Astrocyte (in vitro differentiated cells and primary cell): ENCODE measurements at regions not wholly inside any gene's neighbourhood (a gene's known extent, or its start where the extent isn't known, plus 50 kb on each side); places are given as distances from the start of the nearest gene placed in this dataset.

Experiments
- DNase-seq: peaks from one replicate; pipeline ENCODE4 v3.0.0-alpha.2; 2010; ENCODE audit warnings: low read depth
- FAIRE-seq: peaks from 2 replicates; lab custom pipeline; 2011; peaks lifted over from hg19 to GRCh38; lab: Jason Lieb, UNC
- H2AFZ ChIP-seq: 2 replicates; pipeline ENCODE4 v1.6.0; 2012; ENCODE audit warnings: low read depth, low read length, inconsistent platforms
- H3K27ac ChIP-seq: 2 replicates; pipeline ENCODE4 v1.5.1; 2011; ENCODE audit warnings: low read depth, low read length, inconsistent platforms
- H3K27me3 ChIP-seq: 2 replicates; pipeline ENCODE4 v1.6.0; 2011; ENCODE audit warnings: low read length, inconsistent platforms; ENCODE audit not compliant: insufficient read depth
- H3K36me3 ChIP-seq: 2 replicates; pipeline ENCODE4 v1.5.1; 2011; ENCODE audit warnings: low read length, inconsistent platforms; ENCODE audit not compliant: insufficient read depth
- H3K4me1 ChIP-seq: 2 replicates; pipeline ENCODE4 v1.5.1; 2011; ENCODE audit warnings: low read length, inconsistent platforms; ENCODE audit not compliant: insufficient read depth
- H3K4me2 ChIP-seq: 2 replicates; pipeline ENCODE4 v1.6.0; 2012; ENCODE audit warnings: low read length, inconsistent platforms
- H3K4me3 ChIP-seq: 2 replicates; pipeline ENCODE4 v1.5.1; 2011; ENCODE audit warnings: low read depth, mild to moderate bottlenecking, low read length, inconsistent platforms; ENCODE audit not compliant: insufficient read depth
- H3K79me2 ChIP-seq: 2 replicates; pipeline ENCODE4 v1.6.0; 2012; ENCODE audit warnings: mild to moderate bottlenecking, low read length, inconsistent platforms; ENCODE audit not compliant: insufficient read depth
- H3K9ac ChIP-seq: 2 replicates; pipeline ENCODE4 v1.6.0; 2012; ENCODE audit warnings: mild to moderate bottlenecking, low read length, inconsistent platforms
- H3K9me3 ChIP-seq: 2 replicates; pipeline ENCODE4 v1.5.1; 2012; ENCODE audit warnings: low read depth, mild to moderate bottlenecking, low read length, inconsistent platforms; ENCODE audit not compliant: insufficient read depth
- H4K20me1 ChIP-seq: 2 replicates; pipeline ENCODE4 v1.6.0; 2012; ENCODE audit warnings: low read length, inconsistent platforms; ENCODE audit not compliant: insufficient read depth
- H3K27ac Mint-ChIP-seq: one replicate; pipeline ENCODE4 v1.8.0; 2021; ENCODE audit warnings: mild to moderate bottlenecking, mixed read lengths; ENCODE audit not compliant: unreplicated experiment
- H3K27me3 Mint-ChIP-seq: one replicate; pipeline ENCODE4 v1.8.0; 2021; ENCODE audit warnings: low read depth, mixed read lengths; ENCODE audit not compliant: unreplicated experiment
- H3K36me3 Mint-ChIP-seq: one replicate; pipeline ENCODE4 v1.8.0; 2021; ENCODE audit warnings: low read depth, mixed read lengths; ENCODE audit not compliant: unreplicated experiment
- H3K4me1 Mint-ChIP-seq: one replicate; pipeline ENCODE4 v1.8.0; 2021; ENCODE audit warnings: low read depth, mixed read lengths; ENCODE audit not compliant: unreplicated experiment
- H3K4me3 Mint-ChIP-seq: one replicate; pipeline ENCODE4 v1.8.0; 2021; ENCODE audit warnings: mild to moderate bottlenecking, moderate library complexity, mixed read lengths; ENCODE audit not compliant: unreplicated experiment
- H3K9me3 Mint-ChIP-seq: one replicate; pipeline ENCODE4 v1.8.0; 2021; ENCODE audit warnings: mild to moderate bottlenecking, mixed read lengths; ENCODE audit not compliant: unreplicated experiment
- CTCF ChIP-seq: IDR thresholded peaks from 2 replicates; pipeline ENCODE4 v1.5.1; 2011; ENCODE audit warnings: low read depth, mild to moderate bottlenecking, inconsistent platforms, low read length, moderate library complexity; ENCODE audit not compliant: insufficient read depth
- EZH2 ChIP-seq: IDR thresholded peaks from 2 replicates; pipeline ENCODE4 v1.6.1; 2012; ENCODE audit warnings: mild to moderate bottlenecking, low read length, inconsistent platforms; ENCODE audit not compliant: insufficient read depth

- Histone ChIP-seq H3K79me2 (no peaks in the 10 kb centered on the region), H3K4me1 (no peaks in the 10 kb centered on the region), H3K9ac (no peak overlapping the region), H3K27me3 (peaks cover 2% of the 10 kb centered on the region), H3K9me3 (no peaks in the 10 kb centered on the region), H3K4me2 (no peak overlapping the region), H2AFZ (no peak overlapping the region), H3K36me3 (no peaks in the 10 kb centered on the region), H3K4me3 (no peak overlapping the region), H4K20me1 (no peaks in the 10 kb centered on the region), H3K27ac (no peak overlapping the region)
- no peak for TF ChIP-seq EZH2
- TF ChIP-seq CTCF, result no peak
- Mint-ChIP-seq H3K4me1 (no peaks in the 10 kb centered on the region), H3K4me3 (no peak overlapping the region), H3K9me3 (no peaks in the 10 kb centered on the region), H3K27ac (no peak overlapping the region), H3K36me3 (no peaks in the 10 kb centered on the region), H3K27me3 (peaks cover 13% of the 10 kb centered on the region)
- no peak for DNase-seq
- FAIRE-seq, result no peak
Observed at GRCh38 chr9:99690573-99690972, 131.1 kb upstream of the NR4A3 start.

GRCh38 chr9:99693888-99694287 lies 127.8 kb upstream of the NR4A3 start:
- Histone ChIP-seq H3K4me2 (no peak overlapping the region), H2AFZ (no peak overlapping the region), H3K4me3 (no peak overlapping the region), H3K9ac (no peak overlapping the region), H3K27me3 (peaks cover 2% of the 10 kb centered on the region), H3K27ac (no peak overlapping the region), H3K36me3 (no peaks in the 10 kb centered on the region), H3K9me3 (no peaks in the 10 kb centered on the region), H3K79me2 (no peaks in the 10 kb centered on the region), H3K4me1 (no peaks in the 10 kb centered on the region), H4K20me1 (no peaks in the 10 kb centered on the region)
- no peak overlapping the region for H3K27ac Mint-ChIP-seq
- no peaks in the 10 kb centered on the region for H3K9me3 Mint-ChIP-seq
- H3K36me3 Mint-ChIP-seq, result no peaks in the 10 kb centered on the region
- no peak overlapping the region for H3K4me3 Mint-ChIP-seq
- DNase-seq (no peak), FAIRE-seq (no peak)
- no peaks in the 10 kb centered on the region for H3K4me1 Mint-ChIP-seq
- H3K27me3 Mint-ChIP-seq, result peaks cover 8% of the 10 kb centered on the region
- TF ChIP-seq CTCF, result no peak

GRCh38 chr9:99694393-99694792 lies 127.3 kb upstream of the NR4A3 start:
- H3K4me3 ChIP-seq, result no peak overlapping the region
- no peak overlapping the region for H3K4me3 Mint-ChIP-seq
- H3K79me2 ChIP-seq, result no peaks in the 10 kb centered on the region
- H3K4me2 ChIP-seq, result no peak overlapping the region
- H3K9ac ChIP-seq, result no peak overlapping the region
- no peaks in the 10 kb centered on the region for H3K36me3 ChIP-seq
- DNase-seq (no peak), FAIRE-seq (no peak)
- H3K4me1 ChIP-seq, result no peaks in the 10 kb centered on the region
- peaks cover 8% of the 10 kb centered on the region for H3K27me3 Mint-ChIP-seq
- no peak overlapping the region for H2AFZ ChIP-seq
- H3K9me3 ChIP-seq, result no peaks in the 10 kb centered on the region
- no peak overlapping the region for H3K27ac Mint-ChIP-seq
- H3K27me3 ChIP-seq, result peaks cover 2% of the 10 kb centered on the region
- no peaks in the 10 kb centered on the region for H4K20me1 ChIP-seq
- H3K9me3 Mint-ChIP-seq, result no peaks in the 10 kb centered on the region
- no peaks in the 10 kb centered on the region for H3K36me3 Mint-ChIP-seq
- no peaks in the 10 kb centered on the region for H3K4me1 Mint-ChIP-seq
- H3K27ac ChIP-seq, result no peak overlapping the region
- TF ChIP-seq CTCF, result no peak
- no peak for TF ChIP-seq EZH2
